GM13977 (cell line): ENCODE measurements at regions not wholly inside any gene's neighbourhood (a gene's known extent, or its start where the extent isn't known, plus 50 kb on each side); places are given as distances from the start of the nearest gene placed in this dataset.
"Not testable (repeated sequence)": the region's sequence is repeated elsewhere in the genome, so short reads cannot be mapped to it uniquely, and the experiment has no call there.

Experiments
- DNase-seq: peaks from one replicate; pipeline ENCODE4 v3.0.0; 2012; ENCODE audit warnings: low spot score
- in situ Hi-C: fragments of 300-500 bp; cut with MboI; formaldehyde crosslinking; loops from one replicate; pipeline ENCODE4 v1.12.0; 2022; ENCODE audit warnings: low sequenced_read_pairs, low pct_unique_long_range_greater_than_20kb, mixed read lengths, inconsistent platforms; ENCODE audit not compliant: unreplicated experiment
- TF ChIP-seq, protein P1 (sequence below): IDR thresholded peaks from 2 replicates; pipeline ENCODE4 v1.5.1; 2012; ENCODE audit warnings: mild to moderate bottlenecking, control low read depth; ENCODE audit not compliant: insufficient read depth; ENCODE audit errors: extremely low read depth, missing control alignments

GRCh38 chr13:107625648-107626047 is 589.7 kb downstream of the LIG4 start:
- in situ Hi-C loops, result no loop called here
- DNase-seq, result no peak

GRCh38 chr13:107617527-107617926 is 597.8 kb downstream of the LIG4 start:
- TF ChIP-seq, protein P1, sequence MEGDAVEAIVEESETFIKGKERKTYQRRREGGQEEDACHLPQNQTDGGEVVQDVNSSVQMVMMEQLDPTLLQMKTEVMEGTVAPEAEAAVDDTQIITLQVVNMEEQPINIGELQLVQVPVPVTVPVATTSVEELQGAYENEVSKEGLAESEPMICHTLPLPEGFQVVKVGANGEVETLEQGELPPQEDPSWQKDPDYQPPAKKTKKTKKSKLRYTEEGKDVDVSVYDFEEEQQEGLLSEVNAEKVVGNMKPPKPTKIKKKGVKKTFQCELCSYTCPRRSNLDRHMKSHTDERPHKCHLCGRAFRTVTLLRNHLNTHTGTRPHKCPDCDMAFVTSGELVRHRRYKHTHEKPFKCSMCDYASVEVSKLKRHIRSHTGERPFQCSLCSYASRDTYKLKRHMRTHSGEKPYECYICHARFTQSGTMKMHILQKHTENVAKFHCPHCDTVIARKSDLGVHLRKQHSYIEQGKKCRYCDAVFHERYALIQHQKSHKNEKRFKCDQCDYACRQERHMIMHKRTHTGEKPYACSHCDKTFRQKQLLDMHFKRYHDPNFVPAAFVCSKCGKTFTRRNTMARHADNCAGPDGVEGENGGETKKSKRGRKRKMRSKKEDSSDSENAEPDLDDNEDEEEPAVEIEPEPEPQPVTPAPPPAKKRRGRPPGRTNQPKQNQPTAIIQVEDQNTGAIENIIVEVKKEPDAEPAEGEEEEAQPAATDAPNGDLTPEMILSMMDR, result no peak
- DNase-seq, result no peak
- in situ Hi-C loops, result no loop called here

More at GRCh38 chr13:107625648-107626047, 589.7 kb downstream of the LIG4 start:
- TF ChIP-seq, protein P1, result no peak

GRCh38 chr13:107612376-107612775 is 603.0 kb downstream of the LIG4 start:
- DNase-seq, result no peak
- TF ChIP-seq, protein P1, result no peak
- in situ Hi-C loops, result no loop called here

DNA sequence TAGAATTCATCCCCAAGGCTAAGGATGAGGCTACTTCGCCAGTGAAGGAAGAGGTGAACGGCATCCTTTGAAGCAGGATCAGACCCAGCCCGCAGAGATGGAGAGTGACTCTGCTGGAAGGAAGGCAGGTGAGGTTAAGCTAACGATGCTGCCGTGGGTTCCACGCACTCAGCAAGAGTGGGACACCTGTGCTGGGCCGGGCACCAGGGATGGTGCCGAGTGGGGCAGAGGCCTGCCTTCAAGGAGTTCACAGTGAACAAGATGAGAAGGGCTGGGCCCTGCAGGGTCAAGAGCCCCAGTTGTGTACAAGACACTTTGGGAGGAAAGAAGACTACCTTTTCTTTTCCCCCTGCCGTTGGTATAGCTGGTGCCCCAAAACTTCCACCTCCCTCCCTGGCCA is 606.6 kb downstream of the LIG4 start:
- TF ChIP-seq, protein P1, result no peak
- no peak for DNase-seq
- in situ Hi-C loops, result no loop called here

GRCh38 chr13:107600971-107601370 is 614.4 kb downstream of the LIG4 start:
- TF ChIP-seq, protein P1, result no peak
- no peak for DNase-seq
- in situ Hi-C loops, result no loop called here

DNA sequence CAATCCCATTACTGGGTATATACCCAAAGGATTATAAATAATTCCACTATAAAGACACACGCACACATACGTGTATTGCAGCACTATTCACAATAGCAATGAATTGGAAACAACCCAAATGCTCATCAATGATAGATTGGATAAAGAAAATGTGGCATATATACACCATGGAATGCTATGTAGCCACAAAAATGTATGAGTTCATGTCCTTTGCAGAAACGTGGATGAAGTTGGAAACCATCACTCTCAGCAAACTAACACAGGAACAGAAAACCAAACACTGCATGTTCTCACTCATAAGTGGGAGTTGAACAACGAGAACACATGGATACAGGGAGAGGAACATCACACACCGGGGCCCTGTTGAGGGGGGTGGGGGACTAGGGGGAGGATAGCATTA is 619.0 kb downstream of the LIG4 start:
- in situ Hi-C loops, DNase-seq: not testable (repeated sequence)

- TF ChIP-seq, protein P1, result no peak
- no peak for DNase-seq
- in situ Hi-C loops, result no loop called here
Measured at GRCh38 chr13:107590556-107590955, 624.8 kb downstream of the LIG4 start.
